Thymus (tissue), 11 donors: ENCODE measurements at regions not wholly inside any gene's neighbourhood (a gene's known extent, or its start where the extent isn't known, plus 50 kb on each side); places are given as distances from the start of the nearest gene placed in this dataset.

ENCODE experiments used
- DNase-seq, 9 donors: peaks; one replicate each; pipeline ENCODE4 v3.0.0-alpha.2; 2013; ENCODE audit warnings: low spot score in 9 of 9, low read depth in 6 of 9, missing footprints in 1 of 9
- H3K27ac ChIP-seq, 2 donors: one replicate each; pipeline ENCODE4 v1.5.1; 2013; ENCODE audit warnings: control low read depth in 1 of 2, low read depth in 1 of 2, low read length in 1 of 2, mild to moderate bottlenecking in 1 of 2, moderate library complexity in 1 of 2
- H3K27me3 ChIP-seq, 2 donors: one replicate each; pipeline ENCODE4 v1.5.1; 2013; ENCODE audit warnings: low read length in 1 of 2; ENCODE audit not compliant: control insufficient read depth in 2 of 2, insufficient read depth in 1 of 2
- H3K36me3 ChIP-seq, 2 donors: one replicate each; pipeline ENCODE4 v1.5.1; 2013; ENCODE audit warnings: low read length in 1 of 2, mild to moderate bottlenecking in 1 of 2, moderate library complexity in 1 of 2; ENCODE audit not compliant: control insufficient read depth in 2 of 2, insufficient read depth in 2 of 2
- H3K4me1 ChIP-seq, 2 donors: one replicate each; pipeline ENCODE4 v1.5.1; 2013; ENCODE audit warnings: low read length in 2 of 2; ENCODE audit not compliant: control insufficient read depth in 2 of 2, insufficient read depth in 2 of 2
- H3K4me3 ChIP-seq, 2 donors: one replicate each; pipeline ENCODE4 v1.5.1; 2013; ENCODE audit warnings: low read length in 2 of 2, control low read depth in 1 of 2, mild to moderate bottlenecking in 1 of 2
- H3K9me3 ChIP-seq, 2 donors: one replicate each; pipeline ENCODE4 v1.5.1; 2013; ENCODE audit warnings: low read length in 1 of 2, mild to moderate bottlenecking in 1 of 2; ENCODE audit not compliant: control insufficient read depth in 2 of 2, insufficient read depth in 1 of 2
- WGBS: extraction: QIAGEN DNeasy Blood & Tissue Kit; methylation state at CpG from one replicate; pipeline ENCODE4 v1.1.7; 2013; 5-methylcytosine and 5-hydroxymethylcytosine counted together
- donor health status: healthy.

DNA sequence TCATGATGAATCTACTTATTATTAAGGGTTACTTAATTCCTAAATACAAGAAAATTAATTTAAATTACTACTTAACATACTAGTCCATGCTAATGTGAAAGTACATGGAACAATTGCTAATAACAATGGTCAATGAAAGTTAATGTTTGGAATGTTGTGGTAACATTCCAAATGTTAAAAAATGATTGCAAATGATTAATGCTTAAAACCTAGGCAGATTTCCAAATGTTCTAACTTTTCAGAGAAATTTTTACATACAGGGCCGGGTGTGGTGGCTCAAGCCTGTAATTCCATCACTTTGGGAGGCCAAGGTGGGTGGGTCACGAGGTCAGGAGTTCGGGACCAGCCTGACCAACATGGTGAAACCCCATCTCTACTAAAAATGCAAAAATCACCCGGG is 1851.3 kb upstream of the PCDH7 start:
- Histone ChIP-seq H3K9me3 (no peaks in the 10 kb centered on the region), H3K27ac (no peak overlapping the region), H3K4me1 (no peaks in the 10 kb centered on the region), H3K4me3 (no peak overlapping the region), H3K36me3 (no peaks in the 10 kb centered on the region), H3K27me3 (no peaks in the 10 kb centered on the region)
- 87% methylated on average over 4 of the region's 4 CpGs for WGBS
- DNase-seq: no peak

DNA sequence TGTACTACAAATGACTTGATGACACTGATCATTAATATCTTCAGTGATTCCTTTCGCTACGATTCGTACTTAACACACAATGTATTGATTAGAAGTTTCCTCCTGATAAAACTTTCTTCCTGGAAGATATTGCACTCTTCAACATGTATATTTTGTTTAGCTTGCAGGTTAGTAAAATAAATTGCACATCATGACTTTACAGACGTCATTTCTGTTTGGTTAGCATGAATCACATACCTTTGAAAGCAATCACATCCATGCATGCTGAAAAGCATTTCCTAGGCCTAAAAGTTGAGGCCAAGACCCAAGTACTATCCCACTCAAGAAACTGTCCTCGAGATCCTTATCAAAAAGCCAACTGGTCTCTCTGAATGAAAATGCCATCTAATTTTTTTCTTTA is 1841.0 kb upstream of the PCDH7 start:
- no peaks in the 10 kb centered on the region for H3K9me3 ChIP-seq
- 65% methylated on average over 5 of the region's 5 CpGs for WGBS
- H3K27ac ChIP-seq: no peak overlapping the region
- H3K4me1 ChIP-seq: no peaks in the 10 kb centered on the region
- DNase-seq: no peak
- H3K27me3 ChIP-seq: no peaks in the 10 kb centered on the region
- no peaks in the 10 kb centered on the region for H3K36me3 ChIP-seq
- H3K4me3 ChIP-seq: no peak overlapping the region

DNA sequence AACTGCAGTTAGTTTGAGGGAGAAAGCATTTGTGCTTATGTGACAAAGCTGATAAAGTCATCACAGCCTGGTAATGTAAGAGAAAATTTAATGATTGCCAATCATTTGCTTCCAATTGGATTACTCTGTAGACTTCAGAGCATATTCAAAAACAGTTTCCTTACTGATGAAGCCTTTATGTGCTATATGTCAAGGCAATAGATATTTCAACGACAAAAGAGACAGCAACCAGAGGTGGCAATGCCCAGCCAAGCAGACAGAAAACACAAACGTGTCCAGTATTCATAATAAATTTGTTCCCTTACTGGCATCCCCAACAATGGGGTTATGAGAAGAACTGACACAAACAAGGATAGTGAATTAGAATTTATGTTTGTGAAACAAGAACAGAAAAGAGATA is 1840.3 kb upstream of the PCDH7 start:
- no peaks in the 10 kb centered on the region for H3K27me3 ChIP-seq
- H3K4me1 ChIP-seq: no peaks in the 10 kb centered on the region
- H3K9me3 ChIP-seq: no peaks in the 10 kb centered on the region
- no peak overlapping the region for H3K27ac ChIP-seq
- 79% methylated on average over 2 of the region's 2 CpGs for WGBS
- no peak for DNase-seq
- no peak overlapping the region for H3K4me3 ChIP-seq
- H3K36me3 ChIP-seq: no peaks in the 10 kb centered on the region

DNA sequence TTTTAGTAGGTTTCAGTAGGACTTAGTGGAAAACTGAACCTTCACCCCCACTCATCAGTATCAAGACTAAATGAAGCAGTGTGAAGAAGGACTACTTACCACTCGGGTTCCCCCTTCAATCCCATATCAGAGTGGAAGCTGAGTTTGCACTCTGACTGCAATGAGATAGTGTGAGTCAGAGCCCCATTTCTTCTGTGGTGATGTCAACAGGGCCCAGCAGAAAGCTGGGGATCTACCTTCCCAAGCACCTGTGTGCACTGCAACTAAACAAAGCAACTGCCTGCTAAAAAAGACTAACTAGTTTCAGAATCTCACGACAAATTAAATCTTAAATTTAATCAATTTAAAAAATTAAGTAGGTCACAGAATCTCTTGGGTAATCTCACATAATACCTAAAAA is 1837.0 kb upstream of the PCDH7 start:
- WGBS: 92% methylated on average over 2 of the region's 2 CpGs

DNA sequence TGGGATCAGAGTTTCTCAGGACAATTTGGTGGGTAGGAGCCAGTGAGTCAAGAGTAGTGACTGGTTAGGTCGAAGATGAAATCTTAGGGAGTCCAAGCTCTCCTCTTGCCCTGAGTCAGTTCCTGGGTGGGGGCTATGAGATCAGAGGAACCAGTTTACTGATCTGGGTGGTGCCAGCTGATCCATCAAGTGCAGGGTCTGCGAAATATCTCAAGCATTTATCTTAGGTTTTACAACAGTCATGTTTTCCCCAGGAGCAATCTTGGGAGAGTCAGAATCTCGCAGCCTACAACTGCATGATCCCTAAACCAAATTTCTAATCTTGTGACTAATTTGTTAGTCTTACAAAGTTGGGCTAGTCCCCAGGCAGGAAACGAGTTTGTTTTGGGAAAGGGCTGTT is 1833.2 kb upstream of the PCDH7 start:
- no peaks in the 10 kb centered on the region for H3K9me3 ChIP-seq
- H3K27ac ChIP-seq: no peak overlapping the region
- WGBS: 77% methylated on average over 4 of the region's 4 CpGs
- no peaks in the 10 kb centered on the region for H3K36me3 ChIP-seq
- H3K4me3 ChIP-seq: no peak overlapping the region
- no peak for DNase-seq
- H3K27me3 ChIP-seq: no peaks in the 10 kb centered on the region
- H3K4me1 ChIP-seq: no peaks in the 10 kb centered on the region

More for the DNA sequence above, 1837.0 kb upstream of the PCDH7 start:
- Histone ChIP-seq H3K4me3 (no peak overlapping the region), H3K27me3 (no peaks in the 10 kb centered on the region), H3K4me1 (no peaks in the 10 kb centered on the region), H3K27ac (no peak overlapping the region), H3K36me3 (no peaks in the 10 kb centered on the region), H3K9me3 (no peaks in the 10 kb centered on the region)
- no peak for DNase-seq

DNA sequence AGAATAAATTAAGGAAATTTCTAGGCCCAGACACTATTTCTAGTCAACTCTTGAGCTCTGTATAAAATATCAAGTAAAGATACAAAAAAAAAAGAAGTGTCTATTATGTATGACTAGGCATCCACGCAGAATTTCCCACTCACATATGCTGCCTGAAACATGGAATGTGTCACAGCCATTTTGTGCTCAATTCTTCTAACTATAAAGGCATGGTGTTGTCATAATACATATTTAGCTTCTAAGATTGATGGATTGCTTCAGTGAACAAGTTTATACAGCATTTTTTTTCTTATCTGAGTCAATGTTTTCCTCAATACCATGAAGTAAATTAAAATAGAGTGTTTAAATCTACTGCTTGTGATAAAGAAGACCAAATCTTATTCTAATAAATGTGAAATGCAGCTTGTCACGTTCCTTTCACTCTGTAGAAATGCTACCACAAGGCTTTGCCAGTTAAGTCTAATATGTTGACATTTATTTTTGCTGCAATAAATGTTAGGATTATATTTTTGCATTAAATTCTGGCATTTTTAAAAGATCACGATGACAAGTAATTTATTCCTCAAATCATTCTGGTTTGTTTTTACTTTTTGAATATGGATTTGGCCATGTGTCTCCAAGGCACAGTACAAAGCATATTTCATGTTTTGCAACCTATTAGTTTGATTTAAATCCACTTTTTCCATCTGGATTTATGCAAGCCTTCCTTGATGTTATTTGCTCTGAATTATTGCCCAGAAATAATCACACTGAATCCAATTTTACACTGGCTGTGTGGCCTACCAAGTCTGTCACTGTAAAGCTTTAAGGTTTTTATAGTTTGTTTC is 1829.0 kb upstream of the PCDH7 start:
- Histone ChIP-seq H3K4me1 (no peaks in the 10 kb centered on the region), H3K9me3 (no peaks in the 10 kb centered on the region), H3K4me3 (no peak overlapping the region), H3K27ac (no peak overlapping the region), H3K27me3 (no peaks in the 10 kb centered on the region), H3K36me3 (no peaks in the 10 kb centered on the region)
- WGBS: 82% methylated on average over 3 of the region's 3 CpGs
- DNase-seq: no peak

DNA sequence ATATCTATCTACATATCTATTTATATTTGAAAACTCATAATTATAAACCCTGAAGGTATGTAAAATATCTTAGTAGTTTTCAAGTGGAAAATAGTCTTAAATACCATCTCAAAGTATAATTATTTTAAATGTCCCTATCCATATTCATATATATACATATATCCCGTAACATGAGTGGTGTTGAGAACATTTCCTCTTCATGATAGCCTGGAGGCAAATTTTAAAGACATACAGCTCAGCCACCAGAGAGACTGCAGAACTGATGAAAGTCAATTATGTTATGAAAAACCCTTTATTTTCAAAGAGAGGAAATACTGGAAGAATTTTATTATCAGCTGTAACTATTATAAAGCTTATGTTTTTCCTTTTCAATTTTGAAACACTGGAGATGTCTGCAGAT is 1806.7 kb upstream of the PCDH7 start:
- no peaks in the 10 kb centered on the region for H3K27me3 ChIP-seq
- 81% methylated on average over 1 of the region's 1 CpG for WGBS

DNA sequence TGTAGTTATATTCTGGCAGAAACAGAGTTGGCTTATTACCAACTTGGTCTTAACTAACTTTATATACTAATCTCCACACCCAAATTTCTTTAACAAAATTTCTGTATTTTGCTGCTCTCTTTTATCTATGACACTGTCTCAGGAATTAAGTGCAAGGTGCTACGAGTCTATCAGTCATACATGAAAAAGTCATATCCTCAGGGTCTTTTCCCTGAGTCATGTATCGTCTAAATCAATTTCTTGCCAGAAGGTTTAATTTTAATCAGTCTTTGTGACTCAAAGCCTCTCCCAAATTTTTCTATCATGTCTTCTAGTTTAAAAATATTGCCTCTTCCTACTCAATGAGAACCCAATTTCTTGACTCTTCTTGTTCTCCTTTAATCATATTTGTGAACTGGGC is 1803.6 kb upstream of the PCDH7 start:
- Histone ChIP-seq H3K9me3 (no peaks in the 10 kb centered on the region), H3K4me3 (no peak overlapping the region), H3K27me3 (no peaks in the 10 kb centered on the region), H3K36me3 (no peaks in the 10 kb centered on the region), H3K4me1 (no peaks in the 10 kb centered on the region), H3K27ac (no peak overlapping the region)
- DNase-seq: no peak
- WGBS: 89% methylated on average over 2 of the region's 2 CpGs

More for the DNA sequence above, 1806.7 kb upstream of the PCDH7 start:
- Histone ChIP-seq H3K4me3 (no peak overlapping the region), H3K36me3 (no peaks in the 10 kb centered on the region), H3K27ac (no peak overlapping the region), H3K9me3 (peaks cover 0 to 3% of the 10 kb centered on the region in 2 donors), H3K4me1 (no peaks in the 10 kb centered on the region)
- DNase-seq: no peak

DNA sequence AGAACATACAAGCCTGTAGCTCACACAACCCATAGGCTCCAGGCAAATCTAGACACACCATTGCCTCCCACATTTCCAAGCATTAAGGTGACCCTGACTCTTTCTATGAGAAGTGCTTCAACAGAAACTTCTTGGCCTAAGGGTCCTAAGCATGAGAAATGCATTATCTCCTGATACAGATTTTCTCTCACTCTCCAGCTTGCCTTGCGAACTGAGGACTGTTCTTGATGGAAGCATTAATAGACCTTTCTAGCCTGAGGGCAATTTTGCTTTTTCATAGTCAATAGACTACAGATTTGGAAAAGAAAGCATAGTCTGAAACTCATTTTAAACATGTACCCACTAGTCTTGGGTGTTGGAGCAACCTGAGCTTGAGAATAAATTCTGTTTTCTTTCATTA is 1801.3 kb upstream of the PCDH7 start:
- WGBS: 91% methylated on average over 1 of the region's 1 CpG
- no peaks in the 10 kb centered on the region for H3K27me3 ChIP-seq
- H3K4me3 ChIP-seq: no peak overlapping the region
- H3K27ac ChIP-seq: no peak overlapping the region
- no peak for DNase-seq
- no peaks in the 10 kb centered on the region for H3K4me1 ChIP-seq
- no peaks in the 10 kb centered on the region for H3K9me3 ChIP-seq
- no peaks in the 10 kb centered on the region for H3K36me3 ChIP-seq
